Endothelial cell of umbilical vein (primary cell): ENCODE measurements at regions not wholly inside any gene's neighbourhood (a gene's known extent, or its start where the extent isn't known, plus 50 kb on each side); places are given as distances from the start of the nearest gene placed in this dataset.

Experiments
- BruUV-seq: library from RNA; stranded (reverse); fragments of 400-500 nt; replicated peaks from 2 replicates; lab custom pipeline; 2021; lab: Mats Ljungman, UMichigan
- CTCF ChIA-PET: fragments of 300-600, 350-600 bp; sonication (Branson Sonifier 250); formaldehyde crosslinking; loops from one replicate; lab custom pipeline; 2021; ENCODE audit warnings: antibody characterized with exemption, inconsistent platforms; lab: Charles Lee
- POLR2A ChIA-PET: fragments of 300-600, 350-600 bp; sonication (Branson Sonifier 250); formaldehyde crosslinking; loops from one replicate; lab custom pipeline; 2021; ENCODE audit warnings: antibody characterized with exemption, inconsistent platforms; lab: Charles Lee
- DNase-seq: peaks from one replicate; pipeline ENCODE4 v3.0.0-alpha.2; 2011; ENCODE audit warnings: low read depth, low spot score
- FAIRE-seq: peaks from 2 replicates; lab custom pipeline; 2011; peaks lifted over from hg19 to GRCh38; lab: Jason Lieb, UNC
- H2AFZ ChIP-seq: 2 replicates; pipeline ENCODE4 v1.6.0; 2012; ENCODE audit warnings: low read depth, low read length, control low read depth, inconsistent platforms
- H3K27ac ChIP-seq: 2 replicates; pipeline ENCODE4 v1.5.1; 2011; ENCODE audit warnings: low read depth, mild to moderate bottlenecking, control low read depth, low read length, moderate library complexity; ENCODE audit not compliant: insufficient read depth
- H3K27me3 ChIP-seq, 2 experiments: 2 replicates each; pipeline versions ENCODE4 v1.6.0 to v1.6.1; 2011; ENCODE audit warnings: low read length in 2 of 2, mixed read lengths in 1 of 2; ENCODE audit not compliant: control insufficient read depth in 2 of 2, insufficient read depth in 2 of 2
- H3K36me3 ChIP-seq, 2 experiments: 2 replicates in 1 of 2; 3 replicates in 1 of 2; pipeline ENCODE4 v1.5.1; 2011; ENCODE audit warnings: low read length in 2 of 2, mild to moderate bottlenecking in 1 of 2, moderate library complexity in 1 of 2; ENCODE audit not compliant: control insufficient read depth in 2 of 2, insufficient read depth in 2 of 2; ENCODE audit errors: extremely low read depth in 1 of 2
- H3K4me1 ChIP-seq: 3 replicates; pipeline ENCODE4 v1.5.1; 2011; ENCODE audit warnings: mild to moderate bottlenecking, low read length; ENCODE audit not compliant: control insufficient read depth, insufficient read depth; ENCODE audit errors: extremely low read depth
- H3K4me2 ChIP-seq: 2 replicates; pipeline ENCODE4 v1.6.1; 2011; ENCODE audit warnings: low read length, control low read depth, mixed read lengths; ENCODE audit not compliant: insufficient read depth
- H3K4me3 ChIP-seq, 3 experiments: fragments of 200-600 bp in 1 of 3; sonication (generic), shearing (Covaris generic) in 1 of 3; replicated peaks in 1 of 3; 2 replicates each; pipeline ENCODE4 v1.5.1; 2011 to 2016; ENCODE audit warnings: control low read depth in 3 of 3, low read length in 3 of 3, mild to moderate bottlenecking in 2 of 3, inconsistent platforms in 1 of 3, low read depth in 1 of 3, moderate library complexity in 1 of 3; ENCODE audit not compliant: insufficient read depth in 1 of 3
- H3K79me2 ChIP-seq: 2 replicates; pipeline ENCODE4 v1.6.0; 2012; ENCODE audit warnings: low read length, inconsistent platforms; ENCODE audit not compliant: control insufficient read depth, insufficient read depth
- H3K9ac ChIP-seq: replicated peaks from 2 replicates; pipeline ENCODE3; 2011; ENCODE audit warnings: low read length, control low read depth; ENCODE audit not compliant: insufficient read depth; ENCODE audit errors: extremely low read depth
- H3K9me1 ChIP-seq: replicated peaks from 3 replicates; pipeline ENCODE4 v1.6.0; 2011; ENCODE audit warnings: mild to moderate bottlenecking, low read length; ENCODE audit not compliant: control insufficient read depth, insufficient read depth; ENCODE audit errors: extremely low read depth
- H3K9me3 ChIP-seq: replicated peaks from 2 replicates; pipeline ENCODE4 v1.5.1; 2012; ENCODE audit warnings: low read length, inconsistent platforms; ENCODE audit not compliant: control insufficient read depth, insufficient read depth
- H4K20me1 ChIP-seq: replicated peaks from 2 replicates; pipeline ENCODE3; 2011; ENCODE audit warnings: mild to moderate bottlenecking, low read length; ENCODE audit not compliant: control insufficient read depth, insufficient read depth; ENCODE audit errors: extremely low read depth
- CTCF ChIP-seq, 2 donors: IDR thresholded peaks; 1 replicate in 1 of 2; 2 replicates in 1 of 2; pipeline ENCODE4 v1.5.1; 2011; ENCODE audit warnings: low read length in 2 of 2, mild to moderate bottlenecking in 2 of 2, moderate library complexity in 2 of 2, control low read depth in 1 of 2, inconsistent platforms in 1 of 2, low read depth in 1 of 2; ENCODE audit not compliant: insufficient read depth in 1 of 2; ENCODE audit errors: extremely low read depth in 1 of 2
- EZH2 ChIP-seq: IDR thresholded peaks from 2 replicates; pipeline ENCODE4 v1.6.1; 2012; ENCODE audit warnings: borderline replicate concordance, low read depth, mild to moderate bottlenecking, moderate library complexity, low read length, inconsistent platforms; ENCODE audit not compliant: severe bottlenecking
- FOS ChIP-seq: IDR thresholded peaks from 2 replicates; pipeline ENCODE4 v1.6.1; 2011; ENCODE audit warnings: mild to moderate bottlenecking, low read length, moderate library complexity, borderline replicate concordance; ENCODE audit not compliant: insufficient read depth
- GATA2 ChIP-seq: IDR thresholded peaks from 2 replicates; pipeline ENCODE4 v1.7.0; 2011; ENCODE audit warnings: low read depth, mild to moderate bottlenecking, moderate library complexity, mixed read lengths, low read length; ENCODE audit not compliant: insufficient read length, insufficient read depth
- JUN ChIP-seq: IDR thresholded peaks from 2 replicates; pipeline ENCODE4 v1.6.1; 2011; ENCODE audit warnings: borderline replicate concordance, low read depth; ENCODE audit not compliant: insufficient read length, insufficient read depth
- MAX ChIP-seq: IDR thresholded peaks from 2 replicates; pipeline ENCODE4 v1.6.1; 2011; ENCODE audit not compliant: insufficient read depth, insufficient read length
- MYC ChIP-seq: IDR thresholded peaks from one replicate; pipeline ENCODE4 v1.6.1; 2011; ENCODE audit warnings: mild to moderate bottlenecking, low read depth, low read length
- POLR2A ChIP-seq: IDR thresholded peaks from 2 replicates; pipeline ENCODE4 v1.6.1; 2012; ENCODE audit warnings: low read depth, mild to moderate bottlenecking, control low read depth, low read length
- POLR2AphosphoS5 ChIP-seq: IDR thresholded peaks from 2 replicates; pipeline ENCODE4 v1.6.1; 2012; ENCODE audit warnings: low read depth, mild to moderate bottlenecking, control low read depth, low read length, moderate library complexity; ENCODE audit not compliant: insufficient read depth
- dilution Hi-C: fragments of 300-500 bp; cut with MboI; formaldehyde crosslinking; loops from one replicate; pipeline ENCODE4 v1.15.0; 2019; ENCODE audit warnings: low sequenced_read_pairs; ENCODE audit not compliant: extremely low pct_ligation_motif_present
- intact Hi-C: fragments of 100-400 bp; cut with micrococcal nuclease; formaldehyde crosslinking; loops from one replicate; pipeline ENCODE4 v1.10.0; 2022

GRCh38 chr7:85423209-85423895 is 236.5 kb upstream of the SEMA3D start:
- Histone ChIP-seq H3K79me2 (no peaks in the 10 kb centered on the region), H3K36me3 (no peaks in the 10 kb centered on the region), H3K4me2 (no peak overlapping the region), H3K9me3 (no peaks in the 10 kb centered on the region), H3K27ac (no peak overlapping the region), H2AFZ (no peak overlapping the region), H4K20me1 (no peaks in the 10 kb centered on the region), H3K27me3 (no peaks in the 10 kb centered on the region), H3K9me1 (no peaks in the 10 kb centered on the region), H3K9ac (no peak overlapping the region), H3K4me3 (no peak overlapping the region), H3K4me1 (no peaks in the 10 kb centered on the region)
- no peak for DNase-seq
- dilution Hi-C loops (no loop called here), intact Hi-C loops (no loop called here)
- FAIRE-seq = no peak
- ChIA-PET CTCF (no interaction called here), POLR2A (no interaction called here)
- no TSS peak for BruUV-seq
- TF ChIP-seq POLR2A = no peak
- no peak for TF ChIP-seq POLR2AphosphoS5
- no peak for TF ChIP-seq GATA2
- TF ChIP-seq JUN = no peak
- no peak for TF ChIP-seq MYC
- TF ChIP-seq FOS = no peak
- TF ChIP-seq MAX = no peak
- no peak for TF ChIP-seq CTCF (IDR thresholded peaks at IDR 0.05; ENCODE audit: extremely low read depth in 1 of 2, insufficient read depth in 1 of 2, low read depth in 1 of 2, low read length in 2 of 2)
- TF ChIP-seq EZH2 = no peak
